Right lobe of liver (tissue), 6 donors: ENCODE measurements at regions not wholly inside any gene's neighbourhood (a gene's known extent, or its start where the extent isn't known, plus 50 kb on each side); places are given as distances from the start of the nearest gene placed in this dataset.

ENCODE experiments used
- ATAC-seq, 4 donors: fragments of 200-7000 bp; cut with Tn5 transposase; one replicate each; pipeline ENCODE4 v1.9.1; 2020; ENCODE audit warnings: mild to moderate bottlenecking in 4 of 4, moderate library complexity in 4 of 4
- DNase-seq, 3 donors: peaks; one replicate each; pipeline ENCODE4 v3.0.0-alpha.2; 2020
- H3K27ac ChIP-seq, 3 donors: fragments of 200-600 bp; one replicate each; pipeline ENCODE4 v1.8.0; 2022
- H3K27me3 ChIP-seq, 2 donors: fragments of 200-600 bp; one replicate each; pipeline ENCODE4 v1.8.0; 2022
- H3K36me3 ChIP-seq, 4 donors: fragments of 200-600 bp; sonication (generic) in 1 of 4; one replicate each; pipeline versions ENCODE4 v1.5.1 to v1.8.0; 2017 to 2022; ENCODE audit warnings: control low read depth in 1 of 4
- H3K4me1 ChIP-seq, 4 donors: fragments of 200-600 bp; sonication (generic) in 1 of 4; one replicate each; pipeline versions ENCODE4 v1.5.1 to v1.8.0; 2017 to 2022; ENCODE audit warnings: control low read depth in 1 of 4
- H3K4me3 ChIP-seq, 3 donors: fragments of 200-600 bp; one replicate each; pipeline ENCODE4 v1.8.0; 2022
- H3K9me3 ChIP-seq, 4 donors: fragments of 200-600 bp; sonication (generic) in 1 of 4; one replicate each; pipeline versions ENCODE4 v1.5.1 to v1.8.0; 2017 to 2022; ENCODE audit warnings: control low read depth in 1 of 4
- CTCF ChIP-seq, 4 donors: fragments of 200-600 bp in 3 of 4; fragments of 450-650 bp in 1 of 4; IDR thresholded peaks; one replicate each; pipeline versions ENCODE4 v1.5.1 to v1.8.0; 2016 to 2022; ENCODE audit warnings: antibody characterized with exemption in 4 of 4, mild to moderate bottlenecking in 2 of 4
- POLR2A ChIP-seq: fragments of 450-650 bp; IDR thresholded peaks from one replicate; pipeline ENCODE4 v1.6.1; 2017; ENCODE audit warnings: antibody characterized with exemption, mild to moderate bottlenecking
- WGBS: methylation state at CpG from one replicate; pipeline ENCODE4 v1.1.6; 2018; ENCODE audit warnings: low coverage, low lambda C conversion rate; ENCODE audit not compliant: insufficient coverage; ENCODE audit errors: missing lambda C conversion rate; 5-methylcytosine and 5-hydroxymethylcytosine counted together
- intact Hi-C, 2 donors: fragments of 100-400 bp; cut with DNase I; formaldehyde crosslinking; loops; one replicate each; pipeline versions ENCODE4 v1.11.2 to v1.14.1; 2022
- donor health status: DM: no; HTN: yes; CAD: no.
- donor health status: DM: no; HTN: no; CAD: no.
- donor health status: DM: no; HTN: no; CAD: no.
- donor health status: DM: no; HTN: yes; CAD: no.
- donor health status: DM: no; HTN: yes; CAD: no.

DNA sequence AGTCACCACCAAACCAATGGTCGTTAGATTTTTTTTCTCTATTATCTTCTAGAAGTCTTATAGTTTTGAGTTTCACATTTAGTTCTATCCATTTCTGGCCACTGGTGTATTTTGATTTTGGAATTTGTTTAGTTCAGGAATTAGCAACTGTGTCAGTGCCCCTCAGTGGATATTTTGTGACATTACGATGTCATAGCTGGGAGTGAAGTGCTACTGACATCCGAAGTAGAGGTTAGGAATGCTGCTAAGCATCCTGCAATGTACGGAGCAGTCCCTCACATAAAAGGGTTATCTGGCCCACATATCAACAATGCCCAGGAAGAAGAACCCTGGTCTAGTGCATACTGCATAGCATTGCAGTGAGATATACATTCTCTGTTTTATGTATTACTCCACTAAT lies 157.4 kb upstream of the RGPD4 start:
- intact Hi-C loops: no loop called here
- no peaks in the 10 kb centered on the region for H3K36me3 ChIP-seq
- ATAC-seq (peak in 2 of 4 donors; percentile 51 to 70), DNase-seq (no peak)
- no peaks in the 10 kb centered on the region for H3K9me3 ChIP-seq
- no peaks in the 10 kb centered on the region for H3K4me1 ChIP-seq
- peak in 3 of 4 donors; percentile 15 to 25 (median 19) for TF ChIP-seq CTCF (IDR thresholded peaks at IDR 0.05)
- TF ChIP-seq POLR2A: no peak
- H3K27ac ChIP-seq: no peak overlapping the region
- no peak overlapping the region for H3K4me3 ChIP-seq
- WGBS: 4% methylated on average over 3 of the region's 4 CpGs
- H3K27me3 ChIP-seq: no peaks in the 10 kb centered on the region

DNA sequence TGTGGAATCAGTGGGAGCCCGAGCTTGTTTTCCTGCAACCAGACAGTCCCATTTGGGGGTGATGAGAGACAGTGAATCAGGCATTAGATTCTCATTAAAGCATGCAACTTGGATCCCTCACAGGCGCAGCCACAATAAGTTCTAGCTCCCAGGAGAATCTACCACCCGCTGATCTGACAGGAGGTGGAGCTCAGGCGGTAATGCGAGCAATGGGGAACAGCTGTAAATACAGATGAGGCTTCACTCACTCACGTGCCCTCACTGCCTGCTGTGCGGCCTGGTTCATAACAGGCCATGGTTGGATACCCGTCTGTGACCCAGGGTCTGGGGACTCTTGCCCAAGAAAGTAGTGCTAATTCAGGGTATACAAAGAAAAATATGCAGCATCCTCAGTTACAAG lies 144.8 kb upstream of the RGPD4 start:
- Histone ChIP-seq H3K9me3 (no peaks in the 10 kb centered on the region), H3K4me1 (no peaks in the 10 kb centered on the region), H3K36me3 (no peaks in the 10 kb centered on the region), H3K27ac (no peak overlapping the region), H3K4me3 (no peak overlapping the region), H3K27me3 (no peaks in the 10 kb centered on the region)
- no peak for TF ChIP-seq CTCF (IDR thresholded peaks at IDR 0.05)
- no peak for TF ChIP-seq POLR2A
- intact Hi-C loops: no loop called here
- WGBS: 53% methylated on average over 8 of the region's 8 CpGs
- ATAC-seq (no peak), DNase-seq (no peak)

DNA sequence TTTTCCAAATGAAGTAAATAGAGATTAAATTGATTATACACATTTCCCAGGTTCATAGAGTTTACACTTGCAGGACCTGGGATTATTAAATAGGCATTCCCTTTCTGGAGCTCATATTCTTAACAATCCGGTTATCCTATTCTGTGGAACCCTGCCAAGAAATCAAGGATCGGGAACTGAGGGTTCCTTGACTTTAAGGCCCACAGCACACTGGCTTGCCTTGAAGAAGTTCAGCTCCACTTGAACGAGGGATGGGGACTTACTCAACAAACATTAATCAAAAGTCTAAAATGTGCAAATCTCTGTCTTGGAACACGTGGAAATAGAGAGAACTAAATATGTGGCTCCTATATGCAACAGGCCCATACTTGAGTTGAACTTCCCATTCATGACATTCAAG lies 142.3 kb upstream of the RGPD4 start:
- intact Hi-C loops: no loop called here
- H3K27me3 ChIP-seq: no peaks in the 10 kb centered on the region
- H3K4me1 ChIP-seq: no peaks in the 10 kb centered on the region
- H3K27ac ChIP-seq: no peak overlapping the region
- TF ChIP-seq CTCF (IDR thresholded peaks at IDR 0.05) (no peak), POLR2A (no peak)
- ATAC-seq (no peak), DNase-seq (no peak)
- no peaks in the 10 kb centered on the region for H3K36me3 ChIP-seq
- no peaks in the 10 kb centered on the region for H3K9me3 ChIP-seq
- H3K4me3 ChIP-seq: no peak overlapping the region
- WGBS: 56% methylated on average over 4 of the region's 4 CpGs

GRCh38 chr2:107685421-107685986 lies 141.2 kb upstream of the RGPD4 start:
- WGBS: 31% methylated on average over 3 of the region's 3 CpGs
- no peaks in the 10 kb centered on the region for H3K27me3 ChIP-seq
- H3K9me3 ChIP-seq: no peaks in the 10 kb centered on the region
- DNase-seq: no peak
- no peaks in the 10 kb centered on the region for H3K36me3 ChIP-seq
- TF ChIP-seq CTCF (IDR thresholded peaks at IDR 0.05): no peak
- no peak for TF ChIP-seq POLR2A
- H3K4me1 ChIP-seq: no peaks in the 10 kb centered on the region
- ATAC-seq: no peak
- no peak overlapping the region for H3K27ac ChIP-seq
- intact Hi-C loops: no loop called here
- no peak overlapping the region for H3K4me3 ChIP-seq

- Histone ChIP-seq H3K9me3 (no peaks in the 10 kb centered on the region), H3K4me3 (no peak overlapping the region), H3K27me3 (no peaks in the 10 kb centered on the region), H3K36me3 (no peaks in the 10 kb centered on the region), H3K4me1 (no peaks in the 10 kb centered on the region), H3K27ac (no peak overlapping the region)
- no peak for DNase-seq
- intact Hi-C loops: no loop called here
- WGBS: 49% methylated on average over 6 of the region's 6 CpGs
- TF ChIP-seq POLR2A (no peak), CTCF (IDR thresholded peaks at IDR 0.05) (no peak)
- no peak for ATAC-seq
These were observed 139.6 kb upstream of the RGPD4 start for GRCh38 chr2:107687073-107687472.
